Activated B cell treated with CpG ODN at 0.5 μM for 24 hours (primary cell): ENCODE measurements at regions not wholly inside any gene's neighbourhood (a gene's known extent, or its start where the extent isn't known, plus 50 kb on each side); places are given as distances from the start of the nearest gene placed in this dataset.

ENCODE experiments used
- ATAC-seq: fragments of 200-7000 bp; cut with Tn5 transposase; one replicate; pipeline ENCODE4 v1.10.0; 2021; ENCODE audit warnings: low read depth, mild to moderate bottlenecking, moderate library complexity
- CTCF ChIA-PET: fragments of 350-600 bp; sonication (Branson Sonifier 250); formaldehyde crosslinking; loops from one replicate; lab custom pipeline; 2021; ENCODE audit warnings: antibody characterized with exemption; lab: Charles Lee
- POLR2A ChIA-PET: fragments of 350-600 bp; sonication (Branson Sonifier 250); formaldehyde crosslinking; loops from one replicate; lab custom pipeline; 2021; ENCODE audit warnings: antibody characterized with exemption; lab: Charles Lee
- DNase-seq: peaks from one replicate; pipeline ENCODE4 v3.0.0; 2022
- H3K27ac Mint-ChIP-seq: one replicate; pipeline ENCODE4 v1.8.0; 2020; ENCODE audit warnings: mixed read lengths
- H3K27me3 Mint-ChIP-seq: one replicate; pipeline ENCODE4 v1.8.0; 2021; ENCODE audit warnings: mixed read lengths
- H3K36me3 Mint-ChIP-seq: one replicate; pipeline ENCODE4 v1.8.0; 2021; ENCODE audit warnings: low read depth, mixed read lengths
- H3K4me1 Mint-ChIP-seq: one replicate; pipeline ENCODE4 v1.8.0; 2021; ENCODE audit warnings: mixed read lengths
- H3K4me3 Mint-ChIP-seq: one replicate; pipeline ENCODE4 v1.8.0; 2020; ENCODE audit warnings: mild to moderate bottlenecking, mixed read lengths
- H3K9me3 Mint-ChIP-seq: one replicate; pipeline ENCODE4 v1.8.0; 2020; ENCODE audit warnings: mixed read lengths
- intact Hi-C: fragments of 100-400 bp; cut with micrococcal nuclease; formaldehyde crosslinking; loops from one replicate; pipeline ENCODE4 v1.15.1; 2024
- TF ChIP-seq, protein P1 (sequence below): fragments of 200-600 bp; IDR thresholded peaks from one replicate; pipeline ENCODE4 v1.8.0; 2022; ENCODE audit warnings: antibody characterized with exemption, mild to moderate bottlenecking

GRCh38 chr4:3858046-3858730 is 92.0 kb downstream of the ADRA2C start:
- TF ChIP-seq, protein P1, sequence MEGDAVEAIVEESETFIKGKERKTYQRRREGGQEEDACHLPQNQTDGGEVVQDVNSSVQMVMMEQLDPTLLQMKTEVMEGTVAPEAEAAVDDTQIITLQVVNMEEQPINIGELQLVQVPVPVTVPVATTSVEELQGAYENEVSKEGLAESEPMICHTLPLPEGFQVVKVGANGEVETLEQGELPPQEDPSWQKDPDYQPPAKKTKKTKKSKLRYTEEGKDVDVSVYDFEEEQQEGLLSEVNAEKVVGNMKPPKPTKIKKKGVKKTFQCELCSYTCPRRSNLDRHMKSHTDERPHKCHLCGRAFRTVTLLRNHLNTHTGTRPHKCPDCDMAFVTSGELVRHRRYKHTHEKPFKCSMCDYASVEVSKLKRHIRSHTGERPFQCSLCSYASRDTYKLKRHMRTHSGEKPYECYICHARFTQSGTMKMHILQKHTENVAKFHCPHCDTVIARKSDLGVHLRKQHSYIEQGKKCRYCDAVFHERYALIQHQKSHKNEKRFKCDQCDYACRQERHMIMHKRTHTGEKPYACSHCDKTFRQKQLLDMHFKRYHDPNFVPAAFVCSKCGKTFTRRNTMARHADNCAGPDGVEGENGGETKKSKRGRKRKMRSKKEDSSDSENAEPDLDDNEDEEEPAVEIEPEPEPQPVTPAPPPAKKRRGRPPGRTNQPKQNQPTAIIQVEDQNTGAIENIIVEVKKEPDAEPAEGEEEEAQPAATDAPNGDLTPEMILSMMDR, result no peak
- no peak for DNase-seq
- H3K27ac Mint-ChIP-seq, result no peak overlapping the region
- H3K4me1 Mint-ChIP-seq, result no peaks in the 10 kb centered on the region
- ATAC-seq, result no peak
- peaks cover 17% of the 10 kb centered on the region for H3K27me3 Mint-ChIP-seq
- H3K36me3 Mint-ChIP-seq, result no peaks in the 10 kb centered on the region
- no peaks in the 10 kb centered on the region for H3K9me3 Mint-ChIP-seq
- ChIA-PET POLR2A (no interaction called here), CTCF (no interaction called here)
- intact Hi-C loops, result no loop called here
- no peak overlapping the region for H3K4me3 Mint-ChIP-seq

GRCh38 chr4:3858765-3859388 is 92.7 kb downstream of the ADRA2C start:
- CTCF ChIA-PET, result no interaction called here
- H3K4me1 Mint-ChIP-seq, result no peaks in the 10 kb centered on the region
- DNase-seq, result no peak

GRCh38 chr4:3859571-3859970 is 93.4 kb downstream of the ADRA2C start:
- TF ChIP-seq, protein P1, result no peak
- H3K9me3 Mint-ChIP-seq, result no peaks in the 10 kb centered on the region
- no peak overlapping the region for H3K27ac Mint-ChIP-seq
- no peaks in the 10 kb centered on the region for H3K4me1 Mint-ChIP-seq
- intact Hi-C loops, result no loop called here
- ChIA-PET POLR2A (no interaction called here), CTCF (no interaction called here)
- H3K27me3 Mint-ChIP-seq, result peaks cover 12% of the 10 kb centered on the region
- no peak overlapping the region for H3K4me3 Mint-ChIP-seq
- ATAC-seq (no peak), DNase-seq (no peak)
- H3K36me3 Mint-ChIP-seq, result no peaks in the 10 kb centered on the region

More at GRCh38 chr4:3858765-3859388, 92.7 kb downstream of the ADRA2C start:
- Mint-ChIP-seq H3K4me3 (no peak overlapping the region), H3K36me3 (no peaks in the 10 kb centered on the region), H3K27ac (no peak overlapping the region), H3K9me3 (no peaks in the 10 kb centered on the region), H3K27me3 (peaks cover 18% of the 10 kb centered on the region)
- POLR2A ChIA-PET, result no interaction called here
- no peak for ATAC-seq
- intact Hi-C loops, result no loop called here
- TF ChIP-seq, protein P1, result no peak

DNA sequence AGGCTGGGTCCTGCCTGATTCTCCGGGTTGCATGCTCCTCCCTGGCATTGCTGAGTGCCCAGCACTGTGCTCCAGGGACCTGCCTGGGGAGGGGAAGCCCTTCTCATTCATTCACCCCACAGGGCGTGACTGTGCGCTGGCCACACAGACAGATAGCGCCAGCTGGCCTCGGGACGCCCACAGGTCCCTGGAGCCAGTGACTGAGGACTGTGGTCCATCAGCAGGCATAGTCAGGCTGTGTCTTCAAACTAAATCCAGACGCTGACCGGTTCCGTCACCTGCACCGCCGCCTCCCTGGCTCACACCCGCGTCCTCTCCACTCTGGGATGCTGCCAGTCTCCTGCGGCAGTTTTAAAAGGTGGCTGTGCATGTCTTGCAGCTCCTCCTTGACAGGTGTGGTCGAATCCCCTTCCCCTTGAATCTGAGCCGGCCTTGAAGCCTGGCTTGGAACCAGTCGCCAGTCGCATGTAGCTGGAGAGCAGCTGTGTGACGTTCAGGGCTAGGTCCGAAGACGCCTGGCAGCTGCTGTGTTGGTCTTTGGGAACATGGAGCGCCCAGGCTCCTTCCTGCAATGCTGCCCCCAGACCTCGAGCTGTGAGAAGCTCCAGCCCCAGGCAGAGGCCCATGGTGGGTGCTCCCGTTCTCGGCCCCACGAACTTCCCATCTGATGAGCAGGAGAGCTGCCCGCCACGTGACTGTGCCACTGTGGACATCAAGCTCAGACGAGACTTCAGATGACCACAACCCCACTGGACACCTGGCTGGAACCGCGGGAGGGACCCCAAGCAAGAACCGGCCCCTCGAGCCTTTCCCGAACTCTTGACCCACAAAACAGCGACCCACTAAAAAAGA is 94.1 kb downstream of the ADRA2C start:
- ChIA-PET POLR2A (no interaction called here), CTCF (no interaction called here)
- Mint-ChIP-seq H3K4me3 (no peak overlapping the region), H3K36me3 (no peaks in the 10 kb centered on the region), H3K9me3 (no peaks in the 10 kb centered on the region), H3K27ac (no peak overlapping the region), H3K27me3 (peaks cover 7% of the 10 kb centered on the region), H3K4me1 (no peaks in the 10 kb centered on the region)
- no peak for ATAC-seq
- TF ChIP-seq, protein P1, result no peak
- DNase-seq, result no peak
- intact Hi-C loops, result no loop called here
